IMR-90 (cell line): ENCODE measurements at regions not wholly inside any gene's neighbourhood (a gene's known extent, or its start where the extent isn't known, plus 50 kb on each side); places are given as distances from the start of the nearest gene placed in this dataset.
"Not testable (repeated sequence)": the region's sequence is repeated elsewhere in the genome, so short reads cannot be mapped to it uniquely, and the experiment has no call there.

Source experiments
- BHLHE40 ChIP-seq: fragments of 150-350 bp; IDR thresholded peaks from 2 replicates; pipeline ENCODE4 v1.6.1; 2016; ENCODE audit warnings: mild to moderate bottlenecking, low read depth, low read length
- CHD1 ChIP-seq: IDR thresholded peaks from 2 replicates; pipeline ENCODE4 v1.6.1; 2012; ENCODE audit warnings: low read depth, low read length, improper control_type of control experiment
- MAFK ChIP-seq: IDR thresholded peaks from 2 replicates; pipeline ENCODE4 v1.6.1; 2012; ENCODE audit warnings: low read depth, low read length, improper control_type of control experiment
- MXI1 ChIP-seq: IDR thresholded peaks from 2 replicates; pipeline ENCODE4 v1.6.1; 2012; ENCODE audit warnings: low read depth, mild to moderate bottlenecking, low read length, moderate library complexity, borderline replicate concordance
- POLR2A ChIP-seq: IDR thresholded peaks from 2 replicates; pipeline ENCODE4 v1.6.1; 2012; ENCODE audit warnings: mild to moderate bottlenecking, low read depth, low read length
- RAD21 ChIP-seq: IDR thresholded peaks from 2 replicates; pipeline ENCODE4 v1.6.1; 2012; ENCODE audit warnings: low read length, improper control_type of control experiment
- RCOR1 ChIP-seq: IDR thresholded peaks from 2 replicates; pipeline ENCODE4 v1.6.1; 2012; ENCODE audit warnings: mild to moderate bottlenecking, low read length, improper control_type of control experiment; ENCODE audit not compliant: insufficient replicate concordance
- RFX5 ChIP-seq: IDR thresholded peaks from 2 replicates; pipeline ENCODE4 v1.8.0; 2012; ENCODE audit warnings: low read depth, mild to moderate bottlenecking, low read length, moderate library complexity
- SMC3 ChIP-seq: fragments of 150-350 bp; IDR thresholded peaks from 2 replicates; pipeline ENCODE4 v1.6.1; 2016; ENCODE audit warnings: low read depth, mild to moderate bottlenecking, antibody characterized with exemption, low read length, moderate library complexity
- USF2 ChIP-seq: fragments of 150-350 bp; IDR thresholded peaks from 2 replicates; pipeline ENCODE4 v1.6.1; 2017; ENCODE audit warnings: mild to moderate bottlenecking, antibody characterized with exemption, low read length, low read depth
- TF ChIP-seq, protein P1 (sequence below): conservative IDR thresholded peaks from 2 replicates; pipeline ENCODE4 v1.5.1; 2012; ENCODE audit warnings: mild to moderate bottlenecking, low read depth, low read length, improper control_type of control experiment

GRCh38 chr18:51570071-51570470 lies 372.6 kb upstream of the MEX3C start:
- TF ChIP-seq, protein P1, sequence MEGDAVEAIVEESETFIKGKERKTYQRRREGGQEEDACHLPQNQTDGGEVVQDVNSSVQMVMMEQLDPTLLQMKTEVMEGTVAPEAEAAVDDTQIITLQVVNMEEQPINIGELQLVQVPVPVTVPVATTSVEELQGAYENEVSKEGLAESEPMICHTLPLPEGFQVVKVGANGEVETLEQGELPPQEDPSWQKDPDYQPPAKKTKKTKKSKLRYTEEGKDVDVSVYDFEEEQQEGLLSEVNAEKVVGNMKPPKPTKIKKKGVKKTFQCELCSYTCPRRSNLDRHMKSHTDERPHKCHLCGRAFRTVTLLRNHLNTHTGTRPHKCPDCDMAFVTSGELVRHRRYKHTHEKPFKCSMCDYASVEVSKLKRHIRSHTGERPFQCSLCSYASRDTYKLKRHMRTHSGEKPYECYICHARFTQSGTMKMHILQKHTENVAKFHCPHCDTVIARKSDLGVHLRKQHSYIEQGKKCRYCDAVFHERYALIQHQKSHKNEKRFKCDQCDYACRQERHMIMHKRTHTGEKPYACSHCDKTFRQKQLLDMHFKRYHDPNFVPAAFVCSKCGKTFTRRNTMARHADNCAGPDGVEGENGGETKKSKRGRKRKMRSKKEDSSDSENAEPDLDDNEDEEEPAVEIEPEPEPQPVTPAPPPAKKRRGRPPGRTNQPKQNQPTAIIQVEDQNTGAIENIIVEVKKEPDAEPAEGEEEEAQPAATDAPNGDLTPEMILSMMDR, result not testable (repeated sequence)
- TF ChIP-seq RCOR1, RFX5, RAD21, POLR2A, SMC3, BHLHE40, USF2, MXI1, CHD1, MAFK: not testable (repeated sequence)
